Esophagus muscularis mucosa (tissue), 4 donors: ENCODE measurements at regions not wholly inside any gene's neighbourhood (a gene's known extent, or its start where the extent isn't known, plus 50 kb on each side); places are given as distances from the start of the nearest gene placed in this dataset.

Experiments
- CTCF ChIP-seq, 3 experiments: fragments of 200-600 bp in 2 of 3; fragments of 450-650 bp in 1 of 3; sonication (generic) in 2 of 3; IDR thresholded peaks; one replicate each; pipeline ENCODE4 v1.5.1; 2017 to 2019; ENCODE audit warnings: antibody characterized with exemption in 3 of 3, mild to moderate bottlenecking in 2 of 3, moderate library complexity in 1 of 3
- EP300 ChIP-seq: sonication (generic); formaldehyde crosslinking; IDR thresholded peaks from one replicate; pipeline ENCODE4 v1.6.1; 2017; ENCODE audit warnings: antibody characterized with exemption
- POLR2A ChIP-seq: fragments of 450-650 bp; IDR thresholded peaks from one replicate; pipeline ENCODE4 v1.6.1; 2017; ENCODE audit warnings: antibody characterized with exemption, moderate library complexity, mild to moderate bottlenecking, low read depth
- POLR2AphosphoS5 ChIP-seq, 2 donors: sonication (generic); formaldehyde crosslinking; IDR thresholded peaks; one replicate each; pipeline ENCODE4 v1.6.1; 2017; ENCODE audit warnings: antibody characterized with exemption in 2 of 2

GRCh38 chr2:136705336-136705735, 60.0 kb upstream of the THSD7B start:
- TF ChIP-seq CTCF (IDR thresholded peaks at IDR 0.05): no peak
- no peak for TF ChIP-seq POLR2AphosphoS5 (IDR thresholded peaks at IDR 0.05)
- TF ChIP-seq POLR2A: no peak
- no peak for TF ChIP-seq EP300
